Right ventricle myocardium superior (tissue), 1 donor: ENCODE measurements at regions not wholly inside any gene's neighbourhood (a gene's known extent, or its start where the extent isn't known, plus 50 kb on each side); places are given as distances from the start of the nearest gene placed in this dataset.

Experiments
- ATAC-seq: fragments of 200-7000 bp; cut with Tn5 transposase; one replicate; pipeline ENCODE4 v1.9.1; 2020; ENCODE audit warnings: mild to moderate bottlenecking; ENCODE audit not compliant: poor library complexity
- DNase-seq: peaks from one replicate; pipeline ENCODE4 v3.0.0-alpha.2; 2020
- intact Hi-C: fragments of 100-400 bp; cut with DNase I; formaldehyde crosslinking; loops from one replicate; pipeline ENCODE4 v1.11.2; 2022
- donor health status: DM: no; HTN: yes; CAD: no; lungs with severe emphysema.

GRCh38 chr2:163466331-163467250, 269.2 kb downstream of the FIGN start:
- no peak for DNase-seq
- ATAC-seq: peak; percentile 56
- intact Hi-C loops: loop anchor here (10.0 kb wide), 1 partner anchor 268 kb away; the partner anchor contains the start of gene FIGN

- no peak for DNase-seq
- intact Hi-C loops: loop anchor here (10.0 kb wide), 1 partner anchor 269 kb away; the partner anchor contains the start of gene FIGN
- peak; percentile 87 for ATAC-seq
Observed at GRCh38 chr2:163465440-163465839, 270.4 kb downstream of the FIGN start.

GRCh38 chr2:163463411-163463810, 272.4 kb downstream of the FIGN start:
- no peak for DNase-seq
- intact Hi-C loops: loop anchor here (10.0 kb wide), 1 partner anchor 271 kb away; the partner anchor contains the start of gene FIGN
- no peak for ATAC-seq

- no peak for DNase-seq
- intact Hi-C loops: loop anchor here (10.0 kb wide), 1 partner anchor 272 kb away; the partner anchor contains the start of gene FIGN
- ATAC-seq: no peak
Observed at GRCh38 chr2:163462993-163463392, 272.8 kb downstream of the FIGN start.

GRCh38 chr2:163459986-163460385, 275.8 kb downstream of the FIGN start:
- intact Hi-C loops: loop anchor here (10.0 kb wide), 1 partner anchor 275 kb away; the partner anchor contains the start of gene FIGN
- no peak for ATAC-seq
- DNase-seq: no peak

- ATAC-seq: no peak
- DNase-seq: no peak
- intact Hi-C loops: no loop called here
Observed at GRCh38 chr2:163456953-163457743, 278.7 kb downstream of the FIGN start.

GRCh38 chr2:163455815-163456214, 280.0 kb downstream of the FIGN start:
- ATAC-seq (no peak), DNase-seq (no peak)
- intact Hi-C loops: no loop called here

- intact Hi-C loops: no loop called here
- no peak for DNase-seq
- no peak for ATAC-seq
Observed at GRCh38 chr2:163453920-163454319, 281.9 kb downstream of the FIGN start.

GRCh38 chr2:163441603-163442002, 294.2 kb downstream of the FIGN start:
- ATAC-seq (no peak), DNase-seq (no peak)
- intact Hi-C loops: no loop called here

- ATAC-seq: no peak
- DNase-seq: no peak
- intact Hi-C loops: no loop called here
Observed at GRCh38 chr2:163436963-163437362, 298.8 kb downstream of the FIGN start.

- DNase-seq (no peak), ATAC-seq (no peak)
- intact Hi-C loops: no loop called here
Observed at GRCh38 chr2:163428187-163428586, 307.6 kb downstream of the FIGN start.

- intact Hi-C loops: no loop called here
- DNase-seq (no peak), ATAC-seq (no peak)
Observed at GRCh38 chr2:163420604-163421003, 315.2 kb downstream of the FIGN start.

GRCh38 chr2:163419000-163419830, 316.6 kb downstream of the FIGN start:
- intact Hi-C loops: no loop called here
- no peak for ATAC-seq
- no peak for DNase-seq

- no peak for DNase-seq
- intact Hi-C loops: no loop called here
Observed at GRCh38 chr2:163417596-163418337, 318.0 kb downstream of the FIGN start.

GRCh38 chr2:163414121-163414520, 321.7 kb downstream of the FIGN start:
- intact Hi-C loops: no loop called here
- DNase-seq (no peak), ATAC-seq (no peak)

More at GRCh38 chr2:163417596-163418337, 318.0 kb downstream of the FIGN start:
- ATAC-seq: no peak

- no peak for DNase-seq
- no peak for ATAC-seq
- intact Hi-C loops: no loop called here
Observed at GRCh38 chr2:163407296-163407695, 328.5 kb downstream of the FIGN start.

- ATAC-seq: no peak
- DNase-seq: no peak
- intact Hi-C loops: no loop called here
Observed at GRCh38 chr2:163405298-163405697, 330.5 kb downstream of the FIGN start.

- intact Hi-C loops: no loop called here
- ATAC-seq (no peak), DNase-seq (no peak)
Observed at GRCh38 chr2:163401481-163401880, 334.3 kb downstream of the FIGN start.
